Occipital lobe (tissue), 1 donor: ENCODE measurements at regions not wholly inside any gene's neighbourhood (a gene's known extent, or its start where the extent isn't known, plus 50 kb on each side); places are given as distances from the start of the nearest gene placed in this dataset.
"Not testable (repeated sequence)": the region's sequence is repeated elsewhere in the genome, so short reads cannot be mapped to it uniquely, and the experiment has no call there.

ENCODE experiments used
- DNase-seq: peaks from one replicate; lab custom pipeline; 2025; lab: John Stamatoyannopoulos, UW

- no peak for DNase-seq
Measured at GRCh38 chr2:76027761-76028160, 317.0 kb upstream of the GCFC2 start.

- no peak for DNase-seq
Measured at GRCh38 chr2:76019128-76019527, 308.4 kb upstream of the GCFC2 start.

DNA sequence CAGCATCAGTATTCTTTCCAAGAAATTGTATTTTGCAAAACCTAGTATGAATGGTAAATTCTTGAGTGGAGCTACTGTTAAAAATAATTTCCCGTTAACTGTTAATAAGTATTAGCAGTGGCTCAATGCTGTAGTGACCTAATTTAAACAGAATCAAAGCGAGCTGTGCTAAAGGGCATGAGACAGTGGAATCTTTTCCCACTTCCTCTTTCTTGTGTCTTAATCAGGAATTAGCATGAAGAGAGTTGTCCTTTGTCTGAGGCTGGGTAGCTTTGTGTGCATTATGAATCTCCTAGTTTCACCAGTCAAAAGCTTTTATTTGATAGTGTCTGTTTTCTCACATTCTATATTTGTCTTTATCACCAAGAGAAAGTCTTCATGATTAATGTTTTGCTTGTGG lies 298.8 kb upstream of the GCFC2 start:
- DNase-seq, result no peak

- no peak for DNase-seq
Measured at GRCh38 chr2:76008001-76008702, 297.4 kb upstream of the GCFC2 start.

GRCh38 chr2:76000425-76000824 lies 289.7 kb upstream of the GCFC2 start:
- no peak for DNase-seq

GRCh38 chr2:75998451-75998850 lies 287.7 kb upstream of the GCFC2 start:
- DNase-seq, result no peak

- no peak for DNase-seq
Measured at GRCh38 chr2:75994759-75995158, 284.0 kb upstream of the GCFC2 start.

- DNase-seq, result not testable (repeated sequence)
Measured at GRCh38 chr2:75988622-75989021, 277.9 kb upstream of the GCFC2 start.

DNA sequence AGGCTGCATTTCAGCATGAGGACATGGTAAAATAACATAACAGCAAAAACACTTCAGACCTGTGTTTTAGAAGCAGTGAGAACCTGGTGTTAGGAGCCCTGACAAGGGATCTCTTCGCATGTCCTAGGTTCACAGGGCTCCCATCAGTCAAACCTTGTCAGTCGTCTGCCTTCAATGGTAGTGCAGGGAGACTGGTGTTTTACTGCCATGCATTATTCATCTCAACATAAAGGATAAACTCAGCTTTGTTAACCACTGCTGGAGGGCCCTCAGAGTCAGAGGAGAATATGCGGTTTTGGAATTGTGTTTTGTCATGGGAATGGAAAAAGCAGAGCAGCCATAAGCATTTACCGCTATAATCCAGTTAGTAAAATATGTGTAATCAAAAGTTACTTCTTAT lies 275.9 kb upstream of the GCFC2 start:
- no peak for DNase-seq

- DNase-seq, result no peak
Measured at GRCh38 chr2:75982719-75983118, 272.0 kb upstream of the GCFC2 start.

GRCh38 chr2:75964646-75965045 lies 253.9 kb upstream of the GCFC2 start:
- no peak for DNase-seq

DNA sequence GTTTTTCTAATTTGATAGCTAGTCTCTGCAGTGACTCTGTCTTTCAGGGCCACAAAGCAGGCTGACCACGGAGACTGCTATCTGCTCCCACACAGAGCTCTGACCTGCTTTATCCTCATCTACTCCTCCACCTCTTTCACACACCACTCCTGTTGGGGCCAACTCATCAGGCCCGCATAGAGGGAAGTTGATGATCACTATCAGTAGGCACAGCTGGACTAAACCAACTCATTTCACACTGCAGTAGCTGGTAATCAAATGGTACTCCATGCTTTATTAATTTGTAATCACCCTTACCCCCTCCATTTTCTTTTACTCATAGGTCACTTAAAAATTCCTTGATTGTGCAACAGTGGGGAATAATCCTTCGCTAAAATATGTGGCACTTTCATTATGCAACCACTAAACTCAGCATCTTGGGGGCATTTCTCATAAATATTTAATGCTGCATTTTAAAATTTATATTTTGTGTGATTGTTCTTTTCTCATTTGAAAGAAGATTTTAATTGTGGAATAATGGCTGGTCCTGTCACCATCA lies 249.8 kb upstream of the GCFC2 start:
- DNase-seq, result no peak

GRCh38 chr2:75959724-75960471 lies 249.2 kb upstream of the GCFC2 start:
- DNase-seq, result no peak

GRCh38 chr2:75954761-75955160 lies 244.0 kb upstream of the GCFC2 start:
- no peak for DNase-seq

GRCh38 chr2:75952173-75952572 lies 241.5 kb upstream of the GCFC2 start:
- DNase-seq, result no peak

GRCh38 chr2:75949385-75950030 lies 238.8 kb upstream of the GCFC2 start:
- no peak for DNase-seq

- no peak for DNase-seq
Measured at GRCh38 chr2:75936311-75936710, 225.6 kb upstream of the GCFC2 start.

DNA sequence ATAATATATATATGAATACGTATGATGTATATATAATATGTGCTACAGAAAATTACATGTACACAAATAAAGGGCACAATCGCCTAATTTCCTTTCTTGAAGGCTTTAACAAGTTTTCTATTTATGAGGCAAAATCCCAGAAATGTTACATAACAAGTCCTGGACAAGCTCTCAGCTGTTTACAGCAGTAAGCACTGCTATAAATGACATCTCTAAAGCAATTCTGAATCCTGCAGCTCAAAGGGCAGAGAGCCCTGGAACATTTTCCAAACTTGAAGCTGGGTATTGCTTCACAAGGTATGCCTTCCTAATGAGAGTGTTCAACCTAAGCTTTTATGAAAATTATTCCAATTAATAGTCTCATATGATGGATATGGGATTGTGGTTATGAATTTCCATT lies 222.3 kb upstream of the GCFC2 start:
- DNase-seq, result no peak

DNA sequence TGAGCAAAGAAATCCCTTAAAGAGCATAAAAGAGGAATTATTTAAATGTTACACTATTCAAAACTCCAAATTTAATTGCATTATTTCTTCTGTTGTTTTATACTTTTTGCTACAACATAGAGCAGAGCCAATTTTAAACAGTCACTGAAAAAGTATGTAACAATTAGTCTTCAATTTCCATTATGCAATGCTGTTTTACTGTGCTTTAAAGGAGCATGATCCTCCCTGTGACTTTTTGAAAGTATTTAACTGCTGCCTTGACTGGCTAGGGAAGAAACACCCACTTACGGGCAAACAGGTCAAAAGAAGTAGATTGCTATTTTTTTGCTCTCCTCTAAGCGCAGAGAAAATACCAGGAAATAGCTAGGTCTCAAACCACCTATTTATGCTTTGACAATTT lies 217.4 kb upstream of the GCFC2 start:
- DNase-seq, result no peak

GRCh38 chr2:75925331-75926024 lies 214.8 kb upstream of the GCFC2 start:
- no peak for DNase-seq

GRCh38 chr2:75922191-75922590 lies 211.5 kb upstream of the GCFC2 start:
- DNase-seq, result no peak
